ENCODE measurements at regions not wholly inside any gene's neighbourhood (a gene's known extent, or its start where the extent isn't known, plus 50 kb on each side); places are given as distances from the start of the nearest gene placed in this dataset.

GRCh38 chr16:85338989-85339685, 226.9 kb upstream of the CIBAR2 start:
- no peak for TF ChIP-seq POLR2A (IDR thresholded peaks at IDR 0.05)
- TF ChIP-seq CTCF (IDR thresholded peaks at IDR 0.05 in 4 of 5, conservative IDR thresholded peaks at IDR 0.05 in 1 of 5), result no peak
